ENCODE measurements at regions not wholly inside any gene's neighbourhood (a gene's known extent, or its start where the extent isn't known, plus 50 kb on each side); places are given as distances from the start of the nearest gene placed in this dataset.

- DNase-seq = no peak
Observed at GRCh38 chr1:230011333-230012092, 55.5 kb upstream of the GALNT2 start.

GRCh38 chr1:230012093-230012393 is 55.0 kb upstream of the GALNT2 start:
- DNase-seq = no peak

- no peak for DNase-seq
Observed at GRCh38 chr1:230012741-230013140, 54.3 kb upstream of the GALNT2 start.

- no peak for DNase-seq
Observed at GRCh38 chr1:230016159-230016558, 50.9 kb upstream of the GALNT2 start.

All from activated CD8-positive, alpha-beta memory T cell treated with anti-CD3 and anti-CD28 coated beads for 24 hours (primary cell).